Pancreas (tissue), 10 donors: ENCODE measurements at regions not wholly inside any gene's neighbourhood (a gene's known extent, or its start where the extent isn't known, plus 50 kb on each side); places are given as distances from the start of the nearest gene placed in this dataset.

Source experiments
- ATAC-seq, 4 donors: fragments of 200-7000 bp; cut with Tn5 transposase; one replicate each; pipeline versions ENCODE4 v1.8.0 to v1.9.1; 2020; ENCODE audit warnings: mild to moderate bottlenecking in 4 of 4, moderate library complexity in 4 of 4
- DNase-seq, 6 donors: peaks; one replicate each; pipeline ENCODE4 v3.0.0-alpha.2; 2020
- FAIRE-seq: peaks from 2 replicates; lab custom pipeline; 2012; peaks lifted over from hg19 to GRCh38; lab: Jason Lieb, UNC
- H3K27ac ChIP-seq, 4 donors: fragments of 200-600 bp; sonication (generic); 1 replicate in 3 of 4; 2 replicates in 1 of 4; pipeline versions ENCODE4 v1.5.0 to v1.8.0; 2020
- H3K27me3 ChIP-seq, 4 donors: fragments of 200-600 bp; one replicate each; pipeline ENCODE4 v1.8.0; 2021
- H3K36me3 ChIP-seq, 3 donors: fragments of 200-600 bp; sonication (generic) in 1 of 3; one replicate each; pipeline versions ENCODE4 v1.5.0 to v1.8.0; 2020 to 2021
- H3K4me1 ChIP-seq, 3 donors: fragments of 200-600 bp; one replicate each; pipeline ENCODE4 v1.8.0; 2021
- H3K4me3 ChIP-seq, 4 donors: fragments of 200-600 bp; sonication (generic) in 2 of 4; one replicate each; pipeline versions ENCODE4 v1.5.0 to v1.8.0; 2020 to 2021
- H3K9me3 ChIP-seq, 4 donors: fragments of 200-600 bp; one replicate each; pipeline ENCODE4 v1.8.0; 2021
- CTCF ChIP-seq, 4 donors: fragments of 200-600 bp; sonication (generic) in 3 of 4; IDR thresholded peaks; one replicate each; pipeline versions ENCODE4 v1.5.0 to v1.8.0; 2021; ENCODE audit warnings: antibody characterized with exemption in 4 of 4
- WGBS, 2 donors: extraction: QIAGEN DNeasy Blood & Tissue Kit; methylation state at CpG; one replicate each; pipeline ENCODE4 v1.1.7; 2013; 5-methylcytosine and 5-hydroxymethylcytosine counted together
- intact Hi-C, 3 donors: fragments of 100-400 bp; cut with DNase I; formaldehyde crosslinking; loops; one replicate each; pipeline versions ENCODE4 v1.11.1 to v1.14.2; 2022
- donor health status: healthy with polysubstance abuse.
- donor health status: DM: no; HTN: no; CAD: no; lungs with moderate emphysema.
- donor health status: DM: no; HTN: no; CAD: no.
- donor health status: control.
- donor health status: control.
- donor health status: Bipolar disorder and iron deficiency.
- donor health status: DM: yes; HTN: yes; CAD: no.
- donor health status: DM: no; HTN: no; CAD: no.
- donor health status: DM: no; HTN: no; CAD: no.
- donor health status: DM: yes; HTN: yes; CAD: no.

DNA sequence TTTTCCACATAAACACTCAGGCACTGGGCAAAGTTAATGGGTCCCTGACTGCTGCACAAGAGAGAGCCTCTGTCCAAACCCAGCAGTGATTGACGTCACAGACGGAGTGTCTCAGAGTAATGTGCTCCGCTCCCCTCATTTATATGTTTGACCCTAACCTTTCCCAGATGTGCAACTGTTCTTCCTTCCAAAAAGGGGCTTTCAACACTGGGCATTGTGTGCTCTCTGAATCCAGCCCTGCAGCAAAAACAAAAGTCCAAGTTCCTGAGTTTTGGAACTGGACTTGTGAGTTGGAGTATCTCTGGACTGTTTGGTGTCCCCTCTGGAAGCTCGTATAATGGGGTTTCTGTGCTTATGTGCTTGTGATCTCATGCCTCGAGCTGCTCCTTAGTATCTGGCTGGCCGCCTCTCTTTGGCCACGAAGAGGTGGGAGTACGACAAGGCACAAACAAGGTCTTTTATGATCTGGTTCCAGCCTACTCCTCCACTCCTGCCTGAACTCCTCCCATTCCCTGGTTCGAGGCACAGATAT is 76.4 kb upstream of the SMIM36 start:
- no peaks in the 10 kb centered on the region for H3K27me3 ChIP-seq
- WGBS, 2 donors: 56 to 59% methylated on average over 9 of the region's 9 CpGs
- intact Hi-C loops: no loop called here
- no peak for TF ChIP-seq CTCF (IDR thresholded peaks at IDR 0.05)
- ATAC-seq (peak in 2 of 4 donors; percentile 15 to 44), DNase-seq (no peak), FAIRE-seq (no peak)
- no peak overlapping the region for H3K4me3 ChIP-seq
- no peak overlapping the region for H3K27ac ChIP-seq
- H3K4me1 ChIP-seq: no peaks in the 10 kb centered on the region
- H3K9me3 ChIP-seq: no peaks in the 10 kb centered on the region
- no peaks in the 10 kb centered on the region for H3K36me3 ChIP-seq

DNA sequence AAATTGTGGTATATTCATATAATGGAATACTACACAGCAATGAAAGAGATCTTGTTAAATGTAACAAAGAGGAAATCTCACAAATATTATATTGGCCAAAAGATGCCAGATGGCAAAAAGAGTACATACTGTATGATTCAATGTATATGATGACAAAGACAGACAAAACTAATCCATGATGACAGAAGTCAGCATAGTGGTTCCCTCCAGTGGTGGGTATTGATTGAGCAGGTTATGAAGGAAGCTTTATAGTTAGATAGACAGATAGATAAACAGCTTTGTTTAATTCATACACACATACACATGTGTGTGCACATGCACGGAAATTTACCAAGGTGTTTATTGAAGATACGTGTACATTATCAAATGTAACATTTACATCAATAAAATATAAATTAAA is 74.4 kb upstream of the SMIM36 start:
- Histone ChIP-seq H3K9me3 (no peaks in the 10 kb centered on the region), H3K4me1 (no peaks in the 10 kb centered on the region), H3K36me3 (no peaks in the 10 kb centered on the region), H3K27ac (no peak overlapping the region), H3K27me3 (no peaks in the 10 kb centered on the region), H3K4me3 (no peak overlapping the region)
- intact Hi-C loops: no loop called here
- DNase-seq: no peak
- no peak for FAIRE-seq
- no peak for TF ChIP-seq CTCF (IDR thresholded peaks at IDR 0.05)
- ATAC-seq: no peak
- WGBS, 2 donors: 79 to 91% methylated on average over 2 of the region's 2 CpGs

DNA sequence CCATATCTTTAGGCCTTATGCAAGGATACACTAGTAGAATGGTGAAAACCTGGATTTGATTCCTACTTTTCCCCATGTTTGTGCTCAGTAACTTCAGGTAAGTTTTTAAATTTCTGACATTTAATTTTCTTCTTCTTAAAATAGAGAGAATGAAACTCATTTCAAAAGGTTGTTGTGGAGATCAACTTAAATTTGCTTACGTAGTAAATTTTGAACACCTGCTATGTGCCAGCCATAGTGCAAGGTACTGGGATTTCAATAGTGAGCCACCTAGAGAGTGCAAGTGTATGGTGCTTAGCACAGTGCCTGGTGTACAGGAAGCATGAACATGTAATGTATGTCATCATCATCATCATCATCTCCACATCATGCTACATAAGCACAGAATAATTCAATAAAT is 73.6 kb upstream of the SMIM36 start:
- ATAC-seq (no peak), DNase-seq (no peak), FAIRE-seq (no peak)
- 46 to 50% methylated on average over 1 of the region's 1 CpG for WGBS, 2 donors
- Histone ChIP-seq H3K4me1 (no peaks in the 10 kb centered on the region), H3K27ac (no peak overlapping the region), H3K9me3 (no peaks in the 10 kb centered on the region), H3K4me3 (no peak overlapping the region), H3K36me3 (no peaks in the 10 kb centered on the region), H3K27me3 (no peaks in the 10 kb centered on the region)
- TF ChIP-seq CTCF (IDR thresholded peaks at IDR 0.05): no peak
- intact Hi-C loops: no loop called here

DNA sequence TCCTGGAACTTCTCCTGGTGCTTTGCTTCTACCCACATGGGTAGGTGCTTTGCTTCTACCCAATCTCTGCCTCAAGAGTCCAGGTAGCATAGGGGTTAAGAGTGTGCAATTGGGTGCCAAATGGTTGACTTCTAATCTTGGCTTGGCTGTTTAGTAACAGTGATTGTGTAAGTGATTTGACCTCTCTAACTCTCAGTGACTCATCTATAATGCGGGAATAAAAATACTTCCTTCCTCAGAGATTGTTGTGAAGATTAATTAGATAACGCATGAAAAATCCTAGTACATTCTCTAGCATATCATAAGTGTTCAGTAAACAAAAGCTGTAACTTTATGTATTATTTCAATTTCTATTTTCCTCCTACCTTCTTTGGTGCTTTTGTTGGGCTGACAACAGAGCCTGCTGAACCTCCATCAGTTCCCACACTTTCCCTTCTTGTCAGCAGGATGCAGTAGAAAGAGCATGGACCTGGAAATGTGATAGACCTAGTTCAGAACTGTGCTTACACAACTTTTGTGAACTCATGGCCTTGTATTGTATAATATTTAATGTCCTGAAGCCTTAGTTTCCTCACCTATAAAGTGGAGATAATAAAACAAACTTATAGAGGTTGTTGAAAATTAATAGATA is 72.9 kb upstream of the SMIM36 start:
- intact Hi-C loops: no loop called here
- DNase-seq (no peak), FAIRE-seq (no peak), ATAC-seq (peak in 2 of 4 donors; percentile 45 to 79)
- no peak for TF ChIP-seq CTCF (IDR thresholded peaks at IDR 0.05)
- Histone ChIP-seq H3K27ac (peak overlapping the region in 1 of 4 donors; percentile 41), H3K4me3 (no peak overlapping the region), H3K9me3 (no peaks in the 10 kb centered on the region), H3K36me3 (no peaks in the 10 kb centered on the region), H3K27me3 (no peaks in the 10 kb centered on the region), H3K4me1 (no peaks in the 10 kb centered on the region)
- whole genome bisulfite sequencing, 2 donors: 27 to 50% methylated on average over 2 of the region's 2 CpGs

DNA sequence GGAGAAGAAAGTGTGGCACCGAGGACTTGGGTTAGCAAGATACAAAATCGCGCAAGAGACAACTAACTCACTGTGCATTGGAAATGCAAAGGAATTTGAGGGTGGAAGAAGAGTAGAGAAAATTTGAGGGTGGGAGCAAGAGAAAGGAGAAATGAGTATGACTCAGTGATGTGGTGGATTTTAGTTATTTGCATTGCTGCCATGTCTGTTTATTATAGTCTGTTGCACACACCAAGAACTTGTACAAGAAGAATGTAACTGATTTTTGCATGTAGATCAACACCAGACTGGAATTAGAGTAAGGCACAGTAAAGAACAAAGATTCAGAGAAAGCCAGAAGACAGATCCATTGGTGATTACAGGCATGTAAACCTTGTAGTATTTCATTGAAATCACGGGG is 71.6 kb upstream of the SMIM36 start:
- ATAC-seq (no peak), FAIRE-seq (no peak)
- TF ChIP-seq CTCF (IDR thresholded peaks at IDR 0.05): no peak

More for the DNA sequence above, 71.6 kb upstream of the SMIM36 start:
- Histone ChIP-seq H3K4me3 (no peak overlapping the region), H3K27ac (no peak overlapping the region), H3K27me3 (no peaks in the 10 kb centered on the region), H3K4me1 (no peaks in the 10 kb centered on the region), H3K9me3 (no peaks in the 10 kb centered on the region), H3K36me3 (no peaks in the 10 kb centered on the region)
- intact Hi-C loops: no loop called here
- DNase-seq: no peak
- 76 to 78% methylated on average over 4 of the region's 4 CpGs for WGBS, 2 donors
